ENCODE measurements at regions not wholly inside any gene's neighbourhood (a gene's known extent, or its start where the extent isn't known, plus 50 kb on each side); places are given as distances from the start of the nearest gene placed in this dataset.

GRCh38 chr7:113796557-113796956, 122.3 kb downstream of the PPP1R3A start:
- ChIA-PET CTCF (ENCODE audit: unreplicated experiment) (no interaction called here), POLR2A (no interaction called here)
- no TSS peak for BruUV-seq (replicated peaks)
- H3K79me2 ChIP-seq (ENCODE audit: insufficient read depth, low read depth, low read length) = no peaks in the 10 kb centered on the region
- no peak overlapping the region for H2AFZ ChIP-seq (ENCODE audit: low read length)
- intact Hi-C loops (cut with micrococcal nuclease; ENCODE audit: unreplicated experiment) = no loop called here
- no peaks in the 10 kb centered on the region for H4K20me1 ChIP-seq (ENCODE audit: insufficient read depth, low read length)
- H3K4me1 ChIP-seq (ENCODE audit: insufficient read depth, low read length, poor library complexity, severe bottlenecking) = no peaks in the 10 kb centered on the region
- no peaks in the 10 kb centered on the region for H3K9me2 ChIP-seq (ENCODE audit: insufficient read depth, low read length)
- H3K4me2 ChIP-seq (ENCODE audit: low read length) = no peak overlapping the region
- no peaks in the 10 kb centered on the region for H3K36me3 ChIP-seq (ENCODE audit: insufficient read depth, low read length)
- no peak overlapping the region for H3K27ac ChIP-seq (ENCODE audit: low read depth, low read length, poor library complexity, severe bottlenecking)
- H3K4me3 ChIP-seq (ENCODE audit: low read depth, low read length, poor library complexity, severe bottlenecking) = no peak overlapping the region
- no peak for DNase-seq (ENCODE audit: low spot score)
- no peak for TF ChIP-seq CTCF (conservative IDR thresholded peaks at IDR 0.05; ENCODE audit: low read length)
- TF ChIP-seq EZH2phosphoT487 (IDR thresholded peaks at IDR 0.05; ENCODE audit: borderline replicate concordance, low read depth, low read length) = no peak
- H3K9me3 ChIP-seq (ENCODE audit: low read length) = no peaks in the 10 kb centered on the region

GRCh38 chr7:113794573-113794972, 124.2 kb downstream of the PPP1R3A start:
- Histone ChIP-seq H3K79me2 (ENCODE audit: insufficient read depth, low read depth, low read length) (no peaks in the 10 kb centered on the region), H3K27ac (ENCODE audit: low read depth, low read length, poor library complexity, severe bottlenecking) (no peak overlapping the region), H3K4me2 (ENCODE audit: low read length) (no peak overlapping the region), H3K4me3 (ENCODE audit: low read depth, low read length, poor library complexity, severe bottlenecking) (no peak overlapping the region), H2AFZ (ENCODE audit: low read length) (no peak overlapping the region), H4K20me1 (ENCODE audit: insufficient read depth, low read length) (no peaks in the 10 kb centered on the region), H3K36me3 (ENCODE audit: insufficient read depth, low read length) (no peaks in the 10 kb centered on the region), H3K9me2 (ENCODE audit: insufficient read depth, low read length) (no peaks in the 10 kb centered on the region), H3K4me1 (ENCODE audit: insufficient read depth, low read length, poor library complexity, severe bottlenecking) (no peaks in the 10 kb centered on the region), H3K9me3 (ENCODE audit: low read length) (no peaks in the 10 kb centered on the region)
- CTCF ChIA-PET (ENCODE audit: unreplicated experiment) = no interaction called here
- intact Hi-C loops (cut with micrococcal nuclease; ENCODE audit: unreplicated experiment) = no loop called here
- POLR2A ChIA-PET = no interaction called here
- DNase-seq (ENCODE audit: low spot score) = no peak
- BruUV-seq (replicated peaks) = no TSS peak
- TF ChIP-seq EZH2phosphoT487 (IDR thresholded peaks at IDR 0.05; ENCODE audit: borderline replicate concordance, low read depth, low read length) (no peak), CTCF (conservative IDR thresholded peaks at IDR 0.05; ENCODE audit: low read length) (no peak)

- H3K36me3 ChIP-seq (ENCODE audit: insufficient read depth, low read length) = no peaks in the 10 kb centered on the region
- H3K9me2 ChIP-seq (ENCODE audit: insufficient read depth, low read length) = no peaks in the 10 kb centered on the region
- H4K20me1 ChIP-seq (ENCODE audit: insufficient read depth, low read length) = no peaks in the 10 kb centered on the region
- no peaks in the 10 kb centered on the region for H3K79me2 ChIP-seq (ENCODE audit: insufficient read depth, low read depth, low read length)
- CTCF ChIA-PET (ENCODE audit: unreplicated experiment) = no interaction called here
- no TSS peak for BruUV-seq (replicated peaks)
- H3K27ac ChIP-seq (ENCODE audit: low read depth, low read length, poor library complexity, severe bottlenecking) = no peak overlapping the region
- no peak for DNase-seq (ENCODE audit: low spot score)
- POLR2A ChIA-PET = no interaction called here
- H3K4me2 ChIP-seq (ENCODE audit: low read length) = no peak overlapping the region
- no peak overlapping the region for H2AFZ ChIP-seq (ENCODE audit: low read length)
- H3K9me3 ChIP-seq (ENCODE audit: low read length) = no peaks in the 10 kb centered on the region
- no peaks in the 10 kb centered on the region for H3K4me1 ChIP-seq (ENCODE audit: insufficient read depth, low read length, poor library complexity, severe bottlenecking)
- TF ChIP-seq CTCF (conservative IDR thresholded peaks at IDR 0.05; ENCODE audit: low read length) = no peak
- TF ChIP-seq EZH2phosphoT487 (IDR thresholded peaks at IDR 0.05; ENCODE audit: borderline replicate concordance, low read depth, low read length) = no peak
- no peak overlapping the region for H3K4me3 ChIP-seq (ENCODE audit: low read depth, low read length, poor library complexity, severe bottlenecking)
- intact Hi-C loops (cut with micrococcal nuclease; ENCODE audit: unreplicated experiment) = no loop called here
These were observed 125.6 kb downstream of the PPP1R3A start for GRCh38 chr7:113793171-113793570.

All from OCI-LY7 (cell line).